ENCODE measurements at regions not wholly inside any gene's neighbourhood (a gene's known extent, or its start where the extent isn't known, plus 50 kb on each side); places are given as distances from the start of the nearest gene placed in this dataset.

DNA sequence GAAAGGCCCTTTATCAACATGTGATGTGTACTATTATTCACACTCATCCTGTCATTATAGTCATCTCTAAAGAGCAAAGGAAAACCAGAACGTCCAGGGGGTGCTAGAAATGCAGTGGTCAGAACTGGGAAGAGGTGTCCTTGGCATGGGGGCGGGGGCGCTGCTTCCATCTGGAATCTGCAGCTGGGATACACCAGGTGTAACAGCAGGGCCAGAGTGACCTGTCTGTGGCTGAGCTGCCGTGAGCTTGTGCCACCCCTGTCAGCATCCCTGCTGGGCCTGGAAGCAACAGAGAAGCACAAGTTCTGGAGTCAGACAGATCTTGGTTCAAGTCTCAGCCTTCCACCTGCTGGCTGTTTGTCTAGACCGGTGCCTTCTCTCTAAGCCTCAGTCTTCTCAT is 263.3 kb upstream of the MVB12B start:
- no peak overlapping the region for H3K4me3 ChIP-seq
- DNase-seq (no peak), ATAC-seq (no peak)
- no peaks in the 10 kb centered on the region for H3K36me3 ChIP-seq
- H3K4me1 ChIP-seq = no peaks in the 10 kb centered on the region
- H3K27ac ChIP-seq = no peak overlapping the region
- intact Hi-C loops (cut with DNase I; ENCODE audit: low total_unique reads) (no loop called here), in situ Hi-C loops (cut with MboI; ENCODE audit: low sequenced_read_pairs in 4 of 4) (no loop called here)
- TF ChIP-seq, protein P1, sequence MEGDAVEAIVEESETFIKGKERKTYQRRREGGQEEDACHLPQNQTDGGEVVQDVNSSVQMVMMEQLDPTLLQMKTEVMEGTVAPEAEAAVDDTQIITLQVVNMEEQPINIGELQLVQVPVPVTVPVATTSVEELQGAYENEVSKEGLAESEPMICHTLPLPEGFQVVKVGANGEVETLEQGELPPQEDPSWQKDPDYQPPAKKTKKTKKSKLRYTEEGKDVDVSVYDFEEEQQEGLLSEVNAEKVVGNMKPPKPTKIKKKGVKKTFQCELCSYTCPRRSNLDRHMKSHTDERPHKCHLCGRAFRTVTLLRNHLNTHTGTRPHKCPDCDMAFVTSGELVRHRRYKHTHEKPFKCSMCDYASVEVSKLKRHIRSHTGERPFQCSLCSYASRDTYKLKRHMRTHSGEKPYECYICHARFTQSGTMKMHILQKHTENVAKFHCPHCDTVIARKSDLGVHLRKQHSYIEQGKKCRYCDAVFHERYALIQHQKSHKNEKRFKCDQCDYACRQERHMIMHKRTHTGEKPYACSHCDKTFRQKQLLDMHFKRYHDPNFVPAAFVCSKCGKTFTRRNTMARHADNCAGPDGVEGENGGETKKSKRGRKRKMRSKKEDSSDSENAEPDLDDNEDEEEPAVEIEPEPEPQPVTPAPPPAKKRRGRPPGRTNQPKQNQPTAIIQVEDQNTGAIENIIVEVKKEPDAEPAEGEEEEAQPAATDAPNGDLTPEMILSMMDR (IDR thresholded peaks at IDR 0.05 in 4 of 5, conservative IDR thresholded peaks at IDR 0.05 in 1 of 5) = no peak
- no peak for TF ChIP-seq POLR2A (IDR thresholded peaks at IDR 0.05)
- H3K9me3 ChIP-seq = no peaks in the 10 kb centered on the region
- H3K27me3 ChIP-seq = peaks cover 0 to 21% (median 12%) of the 10 kb centered on the region in 3 donors

- Histone ChIP-seq H3K36me3 (no peaks in the 10 kb centered on the region), H3K27ac (no peak overlapping the region), H3K4me3 (no peak overlapping the region), H3K9me3 (no peaks in the 10 kb centered on the region), H3K4me1 (no peaks in the 10 kb centered on the region), H3K27me3 (peaks cover 0 to 10% (median 2%) of the 10 kb centered on the region in 3 donors)
- intact Hi-C loops (cut with DNase I; ENCODE audit: low total_unique reads) = no loop called here
- no peak for DNase-seq
- no peak for ATAC-seq
- in situ Hi-C loops (cut with MboI; ENCODE audit: low sequenced_read_pairs in 4 of 4) = no loop called here
- no peak for TF ChIP-seq POLR2A (IDR thresholded peaks at IDR 0.05)
- TF ChIP-seq, protein P1 (IDR thresholded peaks at IDR 0.05 in 4 of 5, conservative IDR thresholded peaks at IDR 0.05 in 1 of 5) = no peak
Observed at GRCh38 chr9:126066131-126066530, 260.5 kb upstream of the MVB12B start.

- H3K9me3 ChIP-seq = no peaks in the 10 kb centered on the region
- ATAC-seq = no peak
- H3K36me3 ChIP-seq = no peaks in the 10 kb centered on the region
- DNase-seq = no peak
- H3K4me1 ChIP-seq = no peaks in the 10 kb centered on the region
- intact Hi-C loops (cut with DNase I; ENCODE audit: low total_unique reads) (no loop called here), in situ Hi-C loops (cut with MboI; ENCODE audit: low sequenced_read_pairs in 4 of 4) (no loop called here)
- H3K27me3 ChIP-seq = peaks cover 0 to 11% (median 2%) of the 10 kb centered on the region in 3 donors
- H3K4me3 ChIP-seq = no peak overlapping the region
- TF ChIP-seq, protein P1 (IDR thresholded peaks at IDR 0.05 in 4 of 5, conservative IDR thresholded peaks at IDR 0.05 in 1 of 5) = no peak
- no peak for TF ChIP-seq POLR2A (IDR thresholded peaks at IDR 0.05)
- no peak overlapping the region for H3K27ac ChIP-seq
Observed at GRCh38 chr9:126067031-126067734, 259.4 kb upstream of the MVB12B start.

GRCh38 chr9:126068534-126069230 is 257.9 kb upstream of the MVB12B start:
- no peaks in the 10 kb centered on the region for H3K9me3 ChIP-seq
- TF ChIP-seq, protein P1 (IDR thresholded peaks at IDR 0.05 in 4 of 5, conservative IDR thresholded peaks at IDR 0.05 in 1 of 5) = no peak
- no peak for TF ChIP-seq POLR2A (IDR thresholded peaks at IDR 0.05)
- in situ Hi-C loops (cut with MboI; ENCODE audit: low sequenced_read_pairs in 4 of 4) (no loop called here), intact Hi-C loops (cut with DNase I; ENCODE audit: low total_unique reads) (no loop called here)
- DNase-seq = no peak
- H3K4me1 ChIP-seq = no peaks in the 10 kb centered on the region
- no peaks in the 10 kb centered on the region for H3K36me3 ChIP-seq
- H3K27ac ChIP-seq = no peak overlapping the region
- H3K4me3 ChIP-seq = no peak overlapping the region
- peaks cover 0 to 11% (median 2%) of the 10 kb centered on the region in 3 donors for H3K27me3 ChIP-seq
- no peak for ATAC-seq

Data from gastrocnemius medialis (tissue), 4 donors.